ENCODE measurements at regions not wholly inside any gene's neighbourhood (a gene's known extent, or its start where the extent isn't known, plus 50 kb on each side); places are given as distances from the start of the nearest gene placed in this dataset.
"Not testable (repeated sequence)": the region's sequence is repeated elsewhere in the genome, so short reads cannot be mapped to it uniquely, and the experiment has no call there.

DNA sequence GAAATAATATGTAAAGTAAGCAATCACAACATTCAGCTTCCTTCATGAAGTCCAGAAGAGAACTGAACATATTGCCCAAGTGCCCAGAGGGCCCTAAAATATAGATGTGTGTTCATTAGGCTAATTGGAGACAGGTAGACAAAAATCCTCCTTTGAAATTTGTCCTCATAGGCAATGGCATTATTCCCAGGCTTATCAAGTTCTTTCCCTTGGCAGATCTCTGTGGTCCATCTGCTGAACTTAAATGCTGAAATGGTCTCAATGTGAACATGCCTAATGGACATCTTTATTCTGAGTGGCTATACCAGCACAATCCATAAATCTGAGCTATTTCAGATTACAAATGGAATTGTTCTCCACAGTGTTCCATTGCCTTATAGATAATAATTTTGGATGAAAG is 79.0 kb upstream of the BMP5 start:
- DNase-seq, result no peak

DNA sequence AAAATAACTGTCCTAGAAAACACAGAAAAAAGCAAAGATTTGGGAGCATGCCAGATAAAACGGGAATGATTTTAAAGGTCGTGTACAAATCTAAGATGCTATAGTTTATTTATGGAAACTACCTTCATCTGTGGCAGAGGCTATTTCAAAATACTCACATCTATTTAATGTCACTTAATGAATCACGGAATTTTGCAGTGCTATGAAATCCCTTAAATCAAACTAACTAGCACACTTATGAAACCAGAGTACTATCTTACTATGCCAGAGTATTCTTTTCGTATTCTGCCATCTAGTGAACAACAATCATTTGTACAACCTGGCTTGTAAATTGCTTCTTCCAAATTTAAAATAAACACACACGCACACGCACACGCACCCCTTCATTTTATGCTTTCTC is 77.9 kb upstream of the BMP5 start:
- DNase-seq, result no peak

DNA sequence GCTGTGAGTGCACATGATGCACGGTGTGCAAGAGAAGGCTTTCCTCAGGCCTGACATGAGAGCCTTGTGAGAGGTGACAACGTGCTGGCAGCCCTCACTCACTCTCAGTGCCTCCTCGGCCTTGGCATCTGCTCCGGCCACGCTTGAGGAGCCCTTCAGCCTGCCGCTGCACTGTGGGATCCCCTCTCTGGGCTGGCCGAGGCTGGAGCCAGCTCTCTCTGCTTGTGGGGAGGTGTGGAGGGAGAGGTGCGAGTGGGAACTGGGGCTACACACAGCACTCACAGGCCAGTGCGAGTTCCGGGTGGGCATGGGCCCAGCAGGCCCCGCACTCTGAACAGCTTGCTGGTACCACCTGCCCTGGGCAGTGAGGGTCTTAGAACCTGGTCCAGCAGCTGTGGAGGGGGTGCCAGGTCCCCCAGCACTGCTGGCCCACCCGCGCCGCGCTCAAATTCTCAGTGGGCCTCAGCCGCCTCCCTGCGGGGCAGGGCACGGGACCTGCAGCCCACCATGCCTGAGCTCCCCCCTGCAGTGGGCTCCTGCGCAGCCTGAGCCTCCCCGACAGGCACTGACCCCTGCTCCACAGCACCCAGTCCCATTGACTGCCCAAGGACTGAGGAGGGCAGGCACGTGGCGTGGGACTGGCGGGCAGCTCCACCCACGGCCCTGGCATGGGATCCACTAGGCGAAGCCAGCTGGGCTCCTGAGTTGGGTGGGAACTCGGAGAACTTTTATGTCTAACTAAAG is 74.9 kb upstream of the BMP5 start:
- DNase-seq, result no peak

DNA sequence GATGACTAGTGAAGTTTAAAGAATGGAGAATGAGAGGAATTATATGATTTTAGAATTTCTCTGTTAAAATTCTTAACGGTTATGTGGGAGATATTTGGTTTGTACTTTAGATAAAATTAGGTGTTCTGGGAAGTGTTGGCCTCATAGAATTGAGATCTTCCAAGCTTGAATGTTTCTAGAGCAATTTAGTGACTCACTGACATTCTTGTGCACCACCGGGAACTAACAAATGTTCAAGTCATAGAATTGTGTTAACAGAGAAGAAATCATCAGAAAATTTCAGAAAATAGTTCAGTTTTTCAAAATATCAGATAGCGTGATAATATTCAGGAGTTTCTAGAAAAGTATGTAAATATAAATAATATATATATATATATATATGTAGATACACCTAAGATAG is 67.9 kb upstream of the BMP5 start:
- DNase-seq, result no peak

DNA sequence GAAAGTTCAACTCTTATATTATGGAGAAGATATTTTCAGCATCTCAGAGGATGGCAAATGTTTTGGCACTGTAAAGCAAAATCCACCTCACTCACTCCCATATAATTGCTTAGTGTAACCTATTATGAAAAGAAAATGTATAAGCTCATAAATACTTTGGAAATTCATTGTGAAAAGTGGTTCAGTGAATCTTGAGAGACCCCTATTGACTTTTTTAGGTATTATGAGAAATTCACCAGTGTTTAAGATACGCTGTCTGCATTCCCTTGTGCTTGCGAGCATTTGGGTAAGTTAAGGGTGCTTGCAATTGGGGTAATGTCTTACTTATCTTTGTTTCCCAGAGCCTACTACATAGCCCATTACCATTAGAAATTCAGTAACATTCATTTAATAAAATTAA is 66.3 kb upstream of the BMP5 start:
- no peak for DNase-seq

DNA sequence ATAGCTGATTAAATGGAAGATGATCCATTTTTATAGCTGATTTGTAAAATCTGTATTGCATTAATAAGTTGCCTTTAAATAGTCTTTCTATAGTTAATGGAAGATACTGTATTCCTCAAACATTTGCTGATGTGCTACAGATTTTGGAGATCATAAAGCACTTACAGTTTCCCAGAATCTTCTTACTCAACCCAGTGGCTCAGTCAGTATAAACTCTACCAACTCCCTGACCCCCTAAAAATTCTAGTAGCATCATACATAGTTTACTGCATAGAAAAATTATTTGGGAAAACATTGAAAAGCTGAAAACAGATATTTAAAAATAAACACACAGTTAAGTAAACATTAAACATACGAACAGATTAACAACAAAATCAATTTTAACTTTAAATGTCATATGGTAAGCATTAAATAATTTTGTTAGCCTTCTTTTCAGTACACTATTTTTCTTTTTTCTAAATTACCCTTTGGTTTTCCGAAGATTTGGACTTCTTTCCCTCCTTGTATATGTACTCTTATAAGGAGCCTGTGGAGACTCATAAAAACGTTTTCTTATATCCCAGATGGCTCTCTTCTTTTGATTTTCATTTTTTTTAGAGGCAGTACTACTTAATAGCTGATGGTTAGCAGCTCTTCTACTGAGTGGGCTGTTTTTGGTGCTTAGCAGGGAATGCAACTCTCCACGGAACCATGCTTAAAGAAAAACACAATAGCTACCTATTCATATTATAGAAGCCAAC is 62.7 kb upstream of the BMP5 start:
- no peak for DNase-seq

DNA sequence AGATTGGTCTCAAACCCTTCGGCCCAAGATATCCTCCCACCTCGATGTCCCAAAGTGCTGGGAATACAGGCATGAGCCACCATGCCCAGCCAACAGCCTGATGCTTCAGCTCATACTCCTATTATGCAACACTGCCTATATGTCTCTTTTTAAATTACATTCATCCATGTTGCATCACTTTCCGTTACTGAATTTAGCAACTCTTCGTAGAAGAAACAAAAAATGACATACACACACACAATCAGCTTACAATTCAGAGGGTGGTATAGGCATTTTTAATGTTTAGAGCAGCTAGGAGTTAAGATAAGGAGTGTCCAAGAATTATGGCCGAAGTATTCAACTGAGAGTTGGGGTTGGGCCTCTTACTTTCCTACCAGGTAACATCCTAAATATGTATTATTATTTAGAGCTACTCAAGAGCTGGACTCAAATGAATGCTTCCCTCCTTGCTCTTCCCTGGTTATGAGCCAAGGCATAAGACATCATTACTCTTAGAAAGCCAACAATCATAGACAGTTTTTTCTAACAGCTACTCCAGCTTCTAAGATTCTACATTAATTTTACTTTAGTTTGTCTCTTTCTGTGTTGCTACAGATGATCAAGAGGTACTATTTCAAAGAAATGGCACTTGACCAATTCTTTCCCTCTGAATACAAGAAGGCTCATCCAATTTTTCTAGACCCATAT is 62.0 kb upstream of the BMP5 start:
- DNase-seq, result no peak

DNA sequence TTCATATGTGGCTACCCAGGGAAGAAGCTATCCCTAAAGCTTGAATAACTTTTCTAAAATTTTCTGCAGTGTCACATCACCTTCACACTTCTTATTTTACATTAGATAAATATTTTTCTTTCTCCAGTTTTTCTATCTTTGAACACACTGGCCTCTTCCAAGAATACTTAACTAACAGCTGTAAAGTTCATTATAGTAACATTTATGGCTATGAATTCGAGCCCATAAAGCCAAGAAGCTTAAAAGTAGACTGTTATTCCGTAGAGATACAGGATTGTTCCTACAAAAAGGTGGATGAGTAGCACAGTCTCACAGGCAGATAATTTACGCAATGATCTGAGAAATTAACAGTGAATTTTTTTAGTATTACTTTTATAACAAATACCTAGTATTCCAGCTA is 55.7 kb upstream of the BMP5 start:
- no peak for DNase-seq

DNA sequence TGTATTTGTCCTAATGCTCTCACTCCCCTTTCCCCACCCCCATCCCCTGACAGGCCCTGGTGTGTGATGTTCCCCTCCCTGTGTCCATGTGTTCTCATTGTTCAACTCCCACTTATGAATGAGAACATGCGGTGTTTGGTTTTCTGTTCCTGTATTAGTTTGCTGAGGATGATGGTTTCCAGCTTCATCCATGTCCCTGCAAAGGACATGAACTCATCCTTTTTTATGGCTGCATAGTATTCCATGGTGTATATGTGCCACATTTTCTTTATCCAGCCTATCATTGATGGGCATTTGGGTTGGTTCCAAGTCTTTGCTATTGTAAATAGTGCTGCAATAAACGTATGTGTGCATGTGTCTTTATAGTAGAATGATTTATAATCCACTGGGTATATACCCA is 52.3 kb upstream of the BMP5 start:
- not testable (repeated sequence) for DNase-seq

DNA sequence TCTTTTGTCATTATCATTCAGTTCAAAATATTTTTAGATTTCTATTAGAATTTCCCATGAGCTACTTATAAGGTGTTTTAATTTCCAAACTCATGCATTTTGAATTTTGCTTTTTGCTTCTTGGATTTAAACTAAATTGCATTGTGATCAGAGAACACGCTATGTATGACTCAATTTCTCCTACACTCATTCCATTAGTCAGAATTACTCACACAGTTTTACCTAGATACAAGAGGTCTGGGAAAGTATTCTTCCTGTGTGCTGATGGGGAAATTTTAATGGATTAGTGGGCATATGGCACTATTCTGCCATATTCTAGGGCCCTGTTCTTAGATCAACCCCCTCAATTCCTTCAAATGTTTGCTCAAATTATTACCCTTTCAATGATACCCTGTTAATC is 49.9 kb upstream of the BMP5 start:
- DNase-seq, result no peak

Data from DMS79 (cell line).